ENCODE measurements at regions not wholly inside any gene's neighbourhood (a gene's known extent, or its start where the extent isn't known, plus 50 kb on each side); places are given as distances from the start of the nearest gene placed in this dataset.
A peak's percentile ranks its signal among the peaks of the same experiment; 100 is the strongest.

DNA sequence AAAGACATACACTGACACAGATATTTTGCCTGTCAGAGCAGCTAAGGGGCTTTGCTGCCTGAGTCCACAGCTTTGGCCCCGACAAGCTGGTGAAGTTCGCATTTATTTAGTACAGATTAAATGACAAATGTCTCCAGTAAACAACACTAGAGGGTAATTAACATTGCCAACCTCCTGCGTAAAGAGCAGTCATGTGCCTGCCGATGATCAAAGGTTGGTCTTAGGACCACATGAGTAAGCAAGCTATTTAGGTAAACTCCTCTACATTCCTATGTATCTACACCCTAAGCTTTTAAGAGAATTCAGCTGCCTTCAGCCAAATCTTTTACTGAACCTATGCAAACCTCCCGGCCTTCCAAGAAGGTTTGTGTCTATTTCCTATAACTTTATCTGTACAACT lies 73.0 kb upstream of the PJA2 start:
- no peak overlapping the region for H2AFZ ChIP-seq (ENCODE audit: low read length)
- H3K4me1 ChIP-seq (ENCODE audit: insufficient read depth, low read length) = no peaks in the 10 kb centered on the region
- H4K20me1 ChIP-seq (ENCODE audit: low read length) = no peaks in the 10 kb centered on the region
- H3K27me3 ChIP-seq (ENCODE audit: low read length) = no peaks in the 10 kb centered on the region
- H3K9me3 ChIP-seq (ENCODE audit: low read length) = no peaks in the 10 kb centered on the region
- DNase-seq (no peak), ATAC-seq (no peak)
- ChIA-PET POLR2A (ENCODE audit: unreplicated experiment) (no interaction called here), CTCF (no interaction called here)
- H3K36me3 ChIP-seq (ENCODE audit: low read depth, low read length) = no peaks in the 10 kb centered on the region
- no peak overlapping the region for H3K9ac ChIP-seq (ENCODE audit: low read length)
- no peaks in the 10 kb centered on the region for H3K9me2 ChIP-seq (replicated peaks; ENCODE audit: low read length)
- no peak overlapping the region for H3K4me3 ChIP-seq (ENCODE audit: low read length)
- no peaks in the 10 kb centered on the region for H3F3A ChIP-seq (ENCODE audit: low read length, unreplicated experiment)
- no peaks in the 10 kb centered on the region for H3K79me2 ChIP-seq (ENCODE audit: low read length)
- intact Hi-C loops (cut with micrococcal nuclease) = no loop called here
- H3K4me2 ChIP-seq (ENCODE audit: low read length) = no peak overlapping the region
- BruUV-seq (replicated peaks) = no TSS peak
- TF ChIP-seq, protein P1, sequence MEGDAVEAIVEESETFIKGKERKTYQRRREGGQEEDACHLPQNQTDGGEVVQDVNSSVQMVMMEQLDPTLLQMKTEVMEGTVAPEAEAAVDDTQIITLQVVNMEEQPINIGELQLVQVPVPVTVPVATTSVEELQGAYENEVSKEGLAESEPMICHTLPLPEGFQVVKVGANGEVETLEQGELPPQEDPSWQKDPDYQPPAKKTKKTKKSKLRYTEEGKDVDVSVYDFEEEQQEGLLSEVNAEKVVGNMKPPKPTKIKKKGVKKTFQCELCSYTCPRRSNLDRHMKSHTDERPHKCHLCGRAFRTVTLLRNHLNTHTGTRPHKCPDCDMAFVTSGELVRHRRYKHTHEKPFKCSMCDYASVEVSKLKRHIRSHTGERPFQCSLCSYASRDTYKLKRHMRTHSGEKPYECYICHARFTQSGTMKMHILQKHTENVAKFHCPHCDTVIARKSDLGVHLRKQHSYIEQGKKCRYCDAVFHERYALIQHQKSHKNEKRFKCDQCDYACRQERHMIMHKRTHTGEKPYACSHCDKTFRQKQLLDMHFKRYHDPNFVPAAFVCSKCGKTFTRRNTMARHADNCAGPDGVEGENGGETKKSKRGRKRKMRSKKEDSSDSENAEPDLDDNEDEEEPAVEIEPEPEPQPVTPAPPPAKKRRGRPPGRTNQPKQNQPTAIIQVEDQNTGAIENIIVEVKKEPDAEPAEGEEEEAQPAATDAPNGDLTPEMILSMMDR (conservative IDR thresholded peaks at IDR 0.05; ENCODE audit: low read depth, low read length) = no peak
- TF ChIP-seq EZH2phosphoT487 (IDR thresholded peaks at IDR 0.05; ENCODE audit: borderline replicate concordance, low read length) (no peak), EZH2 (IDR thresholded peaks at IDR 0.05; ENCODE audit: low read length, unreplicated experiment) (no peak)
- no peak overlapping the region for H3K27ac ChIP-seq (ENCODE audit: low read length)

DNA sequence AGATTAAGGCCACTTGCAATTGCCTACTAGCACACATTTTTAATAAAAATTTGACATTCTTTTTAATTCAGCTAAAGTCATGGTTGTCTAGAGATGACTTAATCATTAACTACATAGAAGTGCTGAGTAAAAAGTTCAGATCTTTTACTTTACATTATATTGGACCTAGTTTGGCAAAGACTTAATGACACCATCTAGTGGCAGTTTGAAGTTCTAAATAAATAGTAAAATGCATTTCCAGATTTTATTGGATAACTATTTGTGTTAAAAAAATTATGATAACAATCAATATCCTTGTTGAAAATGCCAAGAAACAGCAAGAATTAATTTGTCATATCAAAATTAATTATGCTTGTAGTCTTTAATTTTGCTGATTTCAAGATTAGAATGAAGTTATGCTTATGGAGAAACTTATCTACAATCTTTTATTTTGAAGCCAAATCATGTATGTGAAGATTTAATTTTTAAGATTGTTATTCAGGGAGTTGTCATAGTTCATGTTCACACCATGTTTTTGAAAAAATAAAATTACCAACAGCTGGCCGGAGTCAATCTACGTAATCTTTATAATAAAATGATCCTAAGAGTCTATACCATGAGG lies 69.6 kb upstream of the PJA2 start:
- DNase-seq = peak; percentile 26
- Histone ChIP-seq H3K9ac (ENCODE audit: low read length) (no peak overlapping the region), H3K4me1 (ENCODE audit: insufficient read depth, low read length) (no peaks in the 10 kb centered on the region), H3K9me2 (replicated peaks; ENCODE audit: low read length) (no peaks in the 10 kb centered on the region), H3K27me3 (ENCODE audit: low read length) (no peaks in the 10 kb centered on the region), H3K79me2 (ENCODE audit: low read length) (no peaks in the 10 kb centered on the region), H3K4me3 (ENCODE audit: low read length) (no peak overlapping the region), H3K4me2 (ENCODE audit: low read length) (no peak overlapping the region), H4K20me1 (ENCODE audit: low read length) (no peaks in the 10 kb centered on the region), H2AFZ (ENCODE audit: low read length) (no peak overlapping the region), H3K9me3 (ENCODE audit: low read length) (no peaks in the 10 kb centered on the region), H3K27ac (ENCODE audit: low read length) (no peak overlapping the region), H3F3A (ENCODE audit: low read length, unreplicated experiment) (no peaks in the 10 kb centered on the region), H3K36me3 (ENCODE audit: low read depth, low read length) (no peaks in the 10 kb centered on the region)
- CTCF ChIA-PET = no interaction called here
- no peak for ATAC-seq
- TF ChIP-seq, protein P1 (conservative IDR thresholded peaks at IDR 0.05; ENCODE audit: low read depth, low read length) = peak; percentile 54
- no peak for TF ChIP-seq EZH2 (IDR thresholded peaks at IDR 0.05; ENCODE audit: low read length, unreplicated experiment)
- POLR2A ChIA-PET (ENCODE audit: unreplicated experiment) = no interaction called here
- intact Hi-C loops (cut with micrococcal nuclease) = loop anchor here (10.0 kb wide), 1 partner anchor 175 kb away; no protein-coding TSS in a partner anchor
- BruUV-seq (replicated peaks) = no TSS peak

DNA sequence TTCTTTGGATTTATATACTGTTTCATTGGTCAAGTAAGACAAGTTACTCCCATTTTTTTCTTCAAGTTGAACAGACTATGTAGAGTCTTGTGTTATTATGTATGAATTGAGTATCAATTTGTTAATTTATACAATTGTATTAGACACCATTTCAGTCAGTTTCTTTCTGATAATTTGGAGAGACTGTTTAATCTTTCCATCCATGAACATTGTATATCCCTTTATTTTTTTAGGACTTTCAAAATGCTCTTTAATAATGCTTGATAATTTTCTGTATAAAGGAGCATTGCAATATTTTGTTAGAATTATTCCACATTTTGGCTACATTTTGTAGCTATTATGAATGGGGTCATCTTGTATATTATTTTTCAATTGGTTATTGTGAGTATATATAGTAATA lies 69.1 kb upstream of the PJA2 start:
- no peak overlapping the region for H3K27ac ChIP-seq (ENCODE audit: low read length)
- no peaks in the 10 kb centered on the region for H3F3A ChIP-seq (ENCODE audit: low read length, unreplicated experiment)
- H3K9me3 ChIP-seq (ENCODE audit: low read length) = no peaks in the 10 kb centered on the region
- no peaks in the 10 kb centered on the region for H4K20me1 ChIP-seq (ENCODE audit: low read length)
- no TSS peak for BruUV-seq (replicated peaks)
- TF ChIP-seq EZH2 (IDR thresholded peaks at IDR 0.05; ENCODE audit: low read length, unreplicated experiment) = no peak
- TF ChIP-seq, protein P1 (conservative IDR thresholded peaks at IDR 0.05; ENCODE audit: low read depth, low read length) = no peak
- TF ChIP-seq EZH2phosphoT487 (IDR thresholded peaks at IDR 0.05; ENCODE audit: borderline replicate concordance, low read length) = no peak
- ATAC-seq (no peak), DNase-seq (no peak)
- POLR2A ChIA-PET (ENCODE audit: unreplicated experiment) = no interaction called here
- intact Hi-C loops (cut with micrococcal nuclease) = loop anchor here (10.0 kb wide), 1 partner anchor 176 kb away; no protein-coding TSS in a partner anchor
- no peaks in the 10 kb centered on the region for H3K9me2 ChIP-seq (replicated peaks; ENCODE audit: low read length)
- H3K27me3 ChIP-seq (ENCODE audit: low read length) = no peaks in the 10 kb centered on the region
- H3K4me1 ChIP-seq (ENCODE audit: insufficient read depth, low read length) = no peaks in the 10 kb centered on the region
- no peak overlapping the region for H3K4me3 ChIP-seq (ENCODE audit: low read length)
- H3K79me2 ChIP-seq (ENCODE audit: low read length) = no peaks in the 10 kb centered on the region
- no peak overlapping the region for H3K9ac ChIP-seq (ENCODE audit: low read length)
- no peak overlapping the region for H2AFZ ChIP-seq (ENCODE audit: low read length)
- CTCF ChIA-PET = no interaction called here
- no peaks in the 10 kb centered on the region for H3K36me3 ChIP-seq (ENCODE audit: low read depth, low read length)
- H3K4me2 ChIP-seq (ENCODE audit: low read length) = no peak overlapping the region

Measured in PC-3 (cell line).